ENCODE measurements at regions not wholly inside any gene's neighbourhood (a gene's known extent, or its start where the extent isn't known, plus 50 kb on each side); places are given as distances from the start of the nearest gene placed in this dataset.

GRCh38 chr2:58981237-58981636 is 740.1 kb upstream of the FANCL start:
- CTCF ChIA-PET (ENCODE audit: partially characterized antibody), result interaction anchor here (0.6 to 1.6 kb wide), 3 partner anchors 44 to 1576 kb away, joined by 3 to 4 read pairs (median 3); no protein-coding TSS in a partner anchor
- Histone ChIP-seq H3K4me3 (ENCODE audit: extremely low read depth in 1 of 4, insufficient read depth in 2 of 4, low read depth in 3 of 4, low read length in 4 of 4) (no peak overlapping the region), H3K23ac (ENCODE audit: insufficient read length) (no peak overlapping the region), H2BK20ac (ENCODE audit: low read length) (no peak overlapping the region), H3K9me3 (ENCODE audit: insufficient read depth in 2 of 2, low read depth in 1 of 2, low read length in 1 of 2) (no peaks in the 10 kb centered on the region), H3K27ac (ENCODE audit: low read depth, low read length) (no peak overlapping the region), H3K4me1 (replicated peaks in 1 of 4; ENCODE audit: control insufficient read depth in 3 of 4, insufficient read depth in 4 of 4, low read length in 3 of 4) (peaks cover 0 to 11% (median 5%) of the 10 kb centered on the region in 4 experiments; a peak in 4 of 7 replicates), H2AK5ac (ENCODE audit: low read depth, low read length) (no peak overlapping the region), H4K91ac (replicated peaks; ENCODE audit: insufficient read length, low read length) (no peak overlapping the region), H4K5ac (ENCODE audit: insufficient read length, low read depth, low read length) (no peak overlapping the region), H2BK12ac (ENCODE audit: low read depth, low read length) (no peak overlapping the region), H2AFZ (ENCODE audit: low read length) (no peak overlapping the region), H3K4me2 (ENCODE audit: insufficient read depth in 1 of 2, low read depth in 2 of 2, low read length in 2 of 2) (no peak overlapping the region), H4K20me1 (replicated peaks in 1 of 2; ENCODE audit: control insufficient read depth in 1 of 2, insufficient read depth in 2 of 2, low read length in 2 of 2) (no peaks in the 10 kb centered on the region), H3K56ac (replicated peaks; ENCODE audit: insufficient read length, low read depth, low read length) (no peak overlapping the region), H3K79me1 (ENCODE audit: low read depth, low read length) (no peaks in the 10 kb centered on the region), H3K23me2 (ENCODE audit: low read depth, low read length) (no peaks in the 10 kb centered on the region), H3K27me3 (replicated peaks in 1 of 4; ENCODE audit: control insufficient read depth in 3 of 4, extremely low read depth in 1 of 4, insufficient read depth in 3 of 4, low read length in 3 of 4) (no peaks in the 10 kb centered on the region), H3K14ac (ENCODE audit: insufficient read length) (no peak overlapping the region), H2BK5ac (ENCODE audit: low read depth, low read length) (no peak overlapping the region), H2BK120ac (replicated peaks; ENCODE audit: low read depth, low read length) (no peak overlapping the region), H3K36me3 (ENCODE audit: control insufficient read depth in 2 of 4, insufficient read depth in 4 of 4, low read length in 3 of 4) (no peaks in the 10 kb centered on the region), H4K8ac (ENCODE audit: extremely low read depth, insufficient read depth, low read length) (no peak overlapping the region), H3K4ac (replicated peaks; ENCODE audit: insufficient read length, low read depth, low read length) (no peak overlapping the region), H2BK15ac (ENCODE audit: low read length) (no peak overlapping the region), H3K9ac (replicated peaks in 1 of 4; ENCODE audit: extremely low read depth in 1 of 4, low read depth in 3 of 4, low read length in 3 of 4) (no peak overlapping the region), H3K79me2 (ENCODE audit: control insufficient read depth in 1 of 2, insufficient read depth in 2 of 2, low read length in 2 of 2) (no peaks in the 10 kb centered on the region), H3K18ac (ENCODE audit: extremely low read depth, low read length) (no peak overlapping the region)
- no peak for FAIRE-seq
- POLR2A ChIA-PET (ENCODE audit: partially characterized antibody), result interaction anchor here (0.7 kb wide), 1 partner anchor 10 kb away, joined by 3 read pairs; no protein-coding TSS in a partner anchor
- DNase-seq (ENCODE audit: low read depth in 1 of 2, low spot score in 2 of 2), result no peak
- 96% methylated on average over 7 of the region's 7 CpGs; no CpG with 5 or more reads in 1 of the 2 experiments for WGBS, 2 experiments (ENCODE audit: extremely low coverage in 1 of 2, insufficient coverage in 1 of 2, insufficient read length in 1 of 2, insufficient replicate concordance in 2 of 2, low coverage in 1 of 2, low lambda C conversion rate in 2 of 2, missing lambda C conversion rate in 1 of 2)
- TF ChIP-seq TBP (IDR thresholded peaks at IDR 0.05; ENCODE audit: low read depth, low read length) (no peak), CTCF (IDR thresholded peaks at IDR 0.05; ENCODE audit: control extremely low read depth in 1 of 3, insufficient read depth in 1 of 3, low read depth in 1 of 3, low read length in 3 of 3) (no peak), JUN (IDR thresholded peaks at IDR 0.05; ENCODE audit: low read depth, low read length) (no peak), MAFK (IDR thresholded peaks at IDR 0.05; ENCODE audit: low read depth, low read length) (no peak), SAP30 (IDR thresholded peaks at IDR 0.05; ENCODE audit: insufficient read depth, insufficient replicate concordance, low read length) (no peak), SIRT6 (IDR thresholded peaks at IDR 0.05; ENCODE audit: low read length) (no peak), SIN3A (conservative IDR thresholded peaks at IDR 0.05 in 1 of 2, IDR thresholded peaks at IDR 0.05 in 1 of 2; ENCODE audit: low read depth in 1 of 2, low read length in 2 of 2) (no peak), RNF2 (IDR thresholded peaks at IDR 0.05; ENCODE audit: borderline replicate concordance, low read depth, low read length, missing control alignments, poor library complexity, severe bottlenecking) (no peak), CEBPB (IDR thresholded peaks at IDR 0.05; ENCODE audit: low read depth, low read length) (no peak), BACH1 (IDR thresholded peaks at IDR 0.05; ENCODE audit: low read length) (no peak), SIX5 (IDR thresholded peaks at IDR 0.05; ENCODE audit: low read depth, low read length) (no peak), CTBP2 (IDR thresholded peaks at IDR 0.05; ENCODE audit: borderline replicate concordance, insufficient read depth, insufficient read length, low read length) (no peak)
